K562 (cell line): ENCODE measurements at regions not wholly inside any gene's neighbourhood (a gene's known extent, or its start where the extent isn't known, plus 50 kb on each side); places are given as distances from the start of the nearest gene placed in this dataset.
A peak's percentile ranks its signal among the peaks of the same experiment; 100 is the strongest.

Experiments
- ARNT ChIP-seq, 2 experiments: fragments of 450-650 bp; IDR thresholded peaks; 2 replicates each; pipeline ENCODE4 v1.6.1; 2016; ENCODE audit warnings: mild to moderate bottlenecking in 1 of 2
- CGGBP1 ChIP-seq: fragments of 250-450 bp; sonication (Bioruptor Pico); IDR thresholded peaks from 2 replicates; pipeline ENCODE4 v1.9.0; 2021; ENCODE audit warnings: mild to moderate bottlenecking
- MBD1 ChIP-seq: fragments of 250-450 bp; sonication (Bioruptor Pico); IDR thresholded peaks from 2 replicates; pipeline ENCODE4 v1.8.0; 2022; ENCODE audit warnings: inconsistent platforms
- MTA1 ChIP-seq: fragments of 450-650 bp; IDR thresholded peaks from 2 replicates; pipeline ENCODE4 v1.6.1; 2017; ENCODE audit warnings: borderline replicate concordance
- NCOA1 ChIP-seq: fragments of 450-650 bp; IDR thresholded peaks from 2 replicates; pipeline ENCODE4 v1.6.1; 2016; ENCODE audit warnings: low read depth
- NR2F6 ChIP-seq: fragments of 450-650 bp; formaldehyde crosslinking; IDR thresholded peaks from 2 replicates; pipeline ENCODE4 v1.4.0; 2020; ENCODE audit warnings: mild to moderate bottlenecking
- RAD21 ChIP-seq, 2 experiments: fragments of 250-450 bp in 1 of 2; fragments of 450-650 bp in 1 of 2; sonication (Bioruptor Pico) in 1 of 2; formaldehyde crosslinking in 1 of 2; IDR thresholded peaks in 1 of 2; conservative IDR thresholded peaks in 1 of 2; 2 replicates each; pipeline versions ENCODE4 v1.4.0 to v1.8.0; 2020 to 2022; ENCODE audit warnings: mild to moderate bottlenecking in 2 of 2, moderate library complexity in 1 of 2
- SRSF7 ChIP-seq: fragments of 200-400 bp; formaldehyde crosslinking; optimal IDR thresholded peaks from 2 replicates; pipeline ENCODE3; 2017; ENCODE audit warnings: mild to moderate bottlenecking, low read depth, low read length
- ZNF407 ChIP-seq: fragments of 450-650 bp; IDR thresholded peaks from 2 replicates; pipeline ENCODE4 v1.6.1; 2016; ENCODE audit warnings: low read depth
- ZNF586 ChIP-seq: fragments of 450-650 bp; formaldehyde crosslinking; conservative IDR thresholded peaks from 2 replicates; pipeline ENCODE4 v1.4.0; 2020; ENCODE audit warnings: mild to moderate bottlenecking, moderate library complexity
- ZSCAN32 ChIP-seq: fragments of 450-650 bp; formaldehyde crosslinking; IDR thresholded peaks from 2 replicates; pipeline ENCODE4 v1.4.0; 2020; ENCODE audit warnings: mild to moderate bottlenecking, moderate library complexity
- TF ChIP-seq, protein P1 (sequence below): fragments of 450-650 bp; IDR thresholded peaks from 2 replicates; pipeline ENCODE4 v1.6.1; 2016; ENCODE audit warnings: antibody characterized with exemption
- TF ChIP-seq, protein P2 (sequence below): IDR thresholded peaks from 2 replicates; pipeline ENCODE4 v1.6.1; 2016; ENCODE audit warnings: missing genetic modification characterization, missing compliant biosample characterization

DNA sequence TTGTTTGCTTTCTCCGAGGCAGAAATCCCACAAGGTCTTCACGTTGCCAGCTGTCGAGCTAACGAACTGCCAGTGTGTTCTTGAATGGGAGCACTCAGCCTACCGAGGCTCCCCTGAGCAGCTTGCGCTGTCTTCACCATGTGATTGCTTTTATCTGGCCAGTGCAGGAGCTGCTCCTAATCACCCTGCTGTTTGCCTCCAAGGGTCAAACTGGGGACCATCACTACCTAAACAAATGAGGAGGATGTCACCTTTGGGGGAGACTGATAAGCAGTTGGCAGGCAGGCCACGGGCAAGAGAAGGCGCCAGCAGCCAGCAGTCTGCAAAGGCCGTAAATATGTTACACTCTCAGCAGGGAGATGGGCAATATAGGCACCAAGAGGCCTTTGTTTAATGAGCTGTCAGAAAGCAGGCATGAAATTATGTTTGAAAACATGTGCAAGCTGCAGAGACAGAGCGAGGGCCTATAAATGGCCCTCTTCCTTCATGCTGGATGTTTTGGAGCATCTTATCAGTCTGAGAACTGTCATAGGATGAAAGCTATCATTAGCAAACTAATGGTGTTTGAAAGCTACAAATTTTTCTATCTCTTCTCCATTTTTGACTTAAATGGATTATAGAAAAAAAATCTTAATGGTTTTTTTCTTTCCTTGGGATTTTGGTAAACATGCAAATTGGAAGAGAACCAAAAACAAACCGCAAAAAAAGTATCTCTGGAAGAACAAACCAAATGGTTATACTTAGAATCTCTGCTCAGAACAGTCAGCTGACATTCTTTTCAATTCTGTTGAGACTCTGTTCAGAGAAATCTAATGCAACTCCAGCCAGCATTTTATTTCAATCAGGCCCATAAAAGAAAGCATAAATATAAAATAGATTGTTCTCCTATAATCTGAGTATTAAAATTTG lies 267.3 kb upstream of the NPVF start (continued):
- no peak for TF ChIP-seq SRSF7
- TF ChIP-seq, protein P1, sequence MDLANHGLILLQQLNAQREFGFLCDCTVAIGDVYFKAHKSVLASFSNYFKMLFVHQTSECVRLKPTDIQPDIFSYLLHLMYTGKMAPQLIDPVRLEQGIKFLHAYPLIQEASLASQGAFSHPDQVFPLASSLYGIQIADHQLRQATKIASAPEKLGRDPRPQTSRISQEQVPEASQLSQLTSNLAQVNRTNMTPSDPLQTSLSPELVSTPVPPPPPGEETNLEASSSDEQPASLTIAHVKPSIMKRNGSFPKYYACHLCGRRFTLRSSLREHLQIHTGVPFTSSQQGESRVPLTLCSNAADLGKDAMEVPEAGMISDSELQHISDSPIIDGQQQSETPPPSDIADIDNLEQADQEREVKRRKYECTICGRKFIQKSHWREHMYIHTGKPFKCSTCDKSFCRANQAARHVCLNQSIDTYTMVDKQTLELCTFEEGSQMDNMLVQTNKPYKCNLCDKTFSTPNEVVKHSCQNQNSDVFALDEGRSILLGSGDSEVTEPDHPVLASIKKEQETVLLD, result peak; percentile 71; the same call in 1 of the 2 replicates
- peak; percentile 79; the same call in 1 of the 2 replicates for TF ChIP-seq NCOA1
- no peak for TF ChIP-seq ZSCAN32 (CRISPR knock-in tag)
- TF ChIP-seq MTA1, result peak; percentile 42; the same call in 1 of the 2 replicates
- TF ChIP-seq RAD21 (CRISPR knock-in tag; conservative IDR thresholded peaks at IDR 0.05 in 1 of 2, IDR thresholded peaks at IDR 0.05 in 1 of 2), result no peak; a peak in 1 of 4 replicates
- peak in 1 of 2 experiments; percentile 76; a peak in 1 of 4 replicates for TF ChIP-seq ARNT (IDR thresholded peaks at IDR 0.05)
- TF ChIP-seq MBD1 (CRISPR knock-in tag), result no peak
- TF ChIP-seq, protein P2, sequence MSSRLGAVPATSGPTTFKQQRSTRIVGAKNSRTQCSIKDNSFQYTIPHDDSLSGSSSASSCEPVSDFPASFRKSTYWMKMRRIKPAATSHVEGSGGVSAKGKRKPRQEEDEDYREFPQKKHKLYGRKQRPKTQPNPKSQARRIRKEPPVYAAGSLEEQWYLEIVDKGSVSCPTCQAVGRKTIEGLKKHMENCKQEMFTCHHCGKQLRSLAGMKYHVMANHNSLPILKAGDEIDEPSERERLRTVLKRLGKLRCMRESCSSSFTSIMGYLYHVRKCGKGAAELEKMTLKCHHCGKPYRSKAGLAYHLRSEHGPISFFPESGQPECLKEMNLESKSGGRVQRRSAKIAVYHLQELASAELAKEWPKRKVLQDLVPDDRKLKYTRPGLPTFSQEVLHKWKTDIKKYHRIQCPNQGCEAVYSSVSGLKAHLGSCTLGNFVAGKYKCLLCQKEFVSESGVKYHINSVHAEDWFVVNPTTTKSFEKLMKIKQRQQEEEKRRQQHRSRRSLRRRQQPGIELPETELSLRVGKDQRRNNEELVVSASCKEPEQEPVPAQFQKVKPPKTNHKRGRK (tag), result no peak
- no peak for TF ChIP-seq NR2F6 (CRISPR knock-in tag)
- TF ChIP-seq CGGBP1 (CRISPR knock-in tag), result no peak
- TF ChIP-seq ZNF407, result no peak
- no peak for TF ChIP-seq ZNF586 (CRISPR knock-in tag)
